H1 (cell line): ENCODE measurements at regions not wholly inside any gene's neighbourhood (a gene's known extent, or its start where the extent isn't known, plus 50 kb on each side); places are given as distances from the start of the nearest gene placed in this dataset.
A peak's percentile ranks its signal among the peaks of the same experiment; 100 is the strongest.

Experiments used
- CTCF ChIA-PET: fragments of 300-600 bp; sonication (Branson Sonifier 250); formaldehyde crosslinking; loops from one replicate; lab custom pipeline; 2021; ENCODE audit not compliant: partially characterized antibody; lab: Charles Lee
- POLR2A ChIA-PET: fragments of 300-600 bp; sonication (Branson Sonifier 250); formaldehyde crosslinking; loops from one replicate; lab custom pipeline; 2021; ENCODE audit warnings: inconsistent platforms; ENCODE audit not compliant: partially characterized antibody; lab: Charles Lee
- DNase-seq, 2 experiments: peaks; one replicate each; pipeline versions ENCODE4 v3.0.0 to v3.0.0-alpha.2; 2010 to 2022; ENCODE audit warnings: low spot score in 2 of 2, low read depth in 1 of 2, mixed read lengths in 1 of 2
- FAIRE-seq: peaks from 2 replicates; lab custom pipeline; 2011; peaks lifted over from hg19 to GRCh38; lab: Jason Lieb, UNC
- H2AFZ ChIP-seq: 2 replicates; pipeline ENCODE4 v1.8.1; 2012; ENCODE audit warnings: low read length, inconsistent platforms
- H2AK5ac ChIP-seq: 2 replicates; pipeline ENCODE4 v1.6.1; 2013; ENCODE audit warnings: low read depth, low read length
- H2BK120ac ChIP-seq: replicated peaks from 2 replicates; pipeline ENCODE3; 2013; ENCODE audit warnings: low read depth, low read length, inconsistent platforms
- H2BK12ac ChIP-seq: 2 replicates; pipeline ENCODE4 v1.6.1; 2013; ENCODE audit warnings: low read depth, low read length
- H2BK15ac ChIP-seq: 2 replicates; pipeline ENCODE4 v1.6.1; 2013; ENCODE audit warnings: low read length
- H2BK20ac ChIP-seq: 2 replicates; pipeline ENCODE4 v1.6.1; 2013; ENCODE audit warnings: low read length
- H2BK5ac ChIP-seq: 2 replicates; pipeline ENCODE4 v1.6.1; 2013; ENCODE audit warnings: low read depth, low read length
- H3K14ac ChIP-seq: 2 replicates; pipeline ENCODE4 v1.6.1; 2013; ENCODE audit warnings: inconsistent platforms; ENCODE audit not compliant: insufficient read length
- H3K18ac ChIP-seq: 2 replicates; pipeline ENCODE4 v1.6.1; 2013; ENCODE audit warnings: low read length; ENCODE audit errors: extremely low read depth
- H3K23ac ChIP-seq: 2 replicates; pipeline ENCODE4 v1.6.1; 2013; ENCODE audit warnings: inconsistent platforms; ENCODE audit not compliant: insufficient read length
- H3K23me2 ChIP-seq: 2 replicates; pipeline ENCODE4 v1.6.1; 2013; ENCODE audit warnings: low read depth, low read length
- H3K27ac ChIP-seq: 2 replicates; pipeline ENCODE4 v1.6.1; 2011; ENCODE audit warnings: low read depth, low read length, inconsistent platforms
- H3K27me3 ChIP-seq, 4 experiments: replicated peaks in 1 of 4; 1 replicate in 1 of 4; 2 replicates in 3 of 4; pipeline versions ENCODE4 v1.6.1 to v1.8.1; 2011 to 2013; ENCODE audit warnings: low read length in 3 of 4, mild to moderate bottlenecking in 3 of 4, inconsistent platforms in 2 of 4, mixed read lengths in 2 of 4, moderate library complexity in 1 of 4; ENCODE audit not compliant: control insufficient read depth in 3 of 4, insufficient read depth in 3 of 4; ENCODE audit errors: extremely low read depth in 1 of 4
- H3K36me3 ChIP-seq, 4 experiments: 2 replicates each; pipeline versions ENCODE4 v1.6.1 to v1.8.1; 2011 to 2013; ENCODE audit warnings: mild to moderate bottlenecking in 4 of 4, low read length in 3 of 4, moderate library complexity in 2 of 4, control low read depth in 1 of 4, inconsistent platforms in 1 of 4; ENCODE audit not compliant: insufficient read depth in 4 of 4, control insufficient read depth in 2 of 4
- H3K4ac ChIP-seq: replicated peaks from 2 replicates; pipeline ENCODE3; 2013; ENCODE audit warnings: low read length, low read depth, mixed read lengths, inconsistent platforms; ENCODE audit not compliant: insufficient read length
- H3K4me1 ChIP-seq, 4 experiments: replicated peaks in 1 of 4; 1 replicate in 1 of 4; 2 replicates in 3 of 4; pipeline versions ENCODE4 v1.6.1 to v1.8.1; 2011 to 2013; ENCODE audit warnings: low read length in 3 of 4, inconsistent platforms in 2 of 4, mixed read lengths in 1 of 4; ENCODE audit not compliant: insufficient read depth in 4 of 4, control insufficient read depth in 3 of 4
- H3K4me2 ChIP-seq, 2 experiments: 2 replicates each; pipeline versions ENCODE4 v1.6.1 to v1.8.1; 2011 to 2013; ENCODE audit warnings: low read depth in 2 of 2, low read length in 2 of 2, control low read depth in 1 of 2, inconsistent platforms in 1 of 2, mild to moderate bottlenecking in 1 of 2; ENCODE audit not compliant: insufficient read depth in 1 of 2
- H3K4me3 ChIP-seq, 4 experiments: fragments of 200-600, 300-600 bp in 1 of 4; sonication (generic), shearing (Covaris generic), sonication (Bioruptor Twin) in 1 of 4; 2 replicates each; pipeline versions ENCODE4 v1.5.1 to v1.8.1; 2011 to 2016; ENCODE audit warnings: low read length in 4 of 4, low read depth in 3 of 4, control low read depth in 2 of 4, inconsistent platforms in 2 of 4, mild to moderate bottlenecking in 2 of 4, mixed read lengths in 1 of 4, moderate library complexity in 1 of 4; ENCODE audit not compliant: insufficient read depth in 2 of 4; ENCODE audit errors: extremely low read depth in 1 of 4
- H3K56ac ChIP-seq: replicated peaks from 2 replicates; pipeline ENCODE3; 2013; ENCODE audit warnings: low read depth, mild to moderate bottlenecking, mixed read lengths, low read length, inconsistent platforms; ENCODE audit not compliant: insufficient read length
- H3K79me1 ChIP-seq: 2 replicates; pipeline ENCODE4 v1.6.1; 2013; ENCODE audit warnings: low read depth, low read length, control low read depth
- H3K79me2 ChIP-seq, 2 experiments: 2 replicates each; pipeline versions ENCODE4 v1.6.1 to v1.8.1; 2012 to 2013; ENCODE audit warnings: low read length in 2 of 2, mild to moderate bottlenecking in 2 of 2, inconsistent platforms in 1 of 2; ENCODE audit not compliant: insufficient read depth in 2 of 2, control insufficient read depth in 1 of 2
- H3K9ac ChIP-seq, 4 experiments: replicated peaks in 1 of 4; 1 replicate in 1 of 4; 2 replicates in 3 of 4; pipeline versions ENCODE4 v1.6.1 to v1.8.1; 2011 to 2013; ENCODE audit warnings: low read depth in 3 of 4, low read length in 3 of 4, control low read depth in 2 of 4, mild to moderate bottlenecking in 2 of 4, moderate library complexity in 2 of 4, inconsistent platforms in 1 of 4; ENCODE audit errors: extremely low read depth in 1 of 4
- H3K9me3 ChIP-seq, 2 experiments: 2 replicates each; pipeline versions ENCODE4 v1.6.1 to v1.8.1; 2012 to 2013; ENCODE audit warnings: mild to moderate bottlenecking in 2 of 2, moderate library complexity in 2 of 2, control low read depth in 1 of 2, inconsistent platforms in 1 of 2, low read depth in 1 of 2, low read length in 1 of 2, mixed read lengths in 1 of 2; ENCODE audit not compliant: insufficient read depth in 2 of 2
- H4K20me1 ChIP-seq, 2 experiments: replicated peaks in 1 of 2; 2 replicates each; pipeline versions ENCODE3 to v1.8.1; 2011 to 2013; ENCODE audit warnings: inconsistent platforms in 2 of 2, low read length in 2 of 2, mild to moderate bottlenecking in 1 of 2; ENCODE audit not compliant: insufficient read depth in 2 of 2, control insufficient read depth in 1 of 2
- H4K5ac ChIP-seq: 2 replicates; pipeline ENCODE4 v1.6.1; 2013; ENCODE audit warnings: low read length, low read depth, mixed read lengths, inconsistent platforms; ENCODE audit not compliant: insufficient read length
- H4K8ac ChIP-seq: 2 replicates; pipeline ENCODE4 v1.8.0; 2013; ENCODE audit warnings: mild to moderate bottlenecking, moderate library complexity, low read length, inconsistent platforms; ENCODE audit not compliant: insufficient read depth; ENCODE audit errors: extremely low read depth
- H4K91ac ChIP-seq: replicated peaks from 2 replicates; pipeline ENCODE3; 2013; ENCODE audit warnings: low read length, mixed read lengths, inconsistent platforms; ENCODE audit not compliant: insufficient read length
- CHD2 ChIP-seq: IDR thresholded peaks from 2 replicates; pipeline ENCODE4 v1.6.1; 2012; ENCODE audit warnings: low read length, improper control_type of control experiment
- E2F6 ChIP-seq: IDR thresholded peaks from 2 replicates; pipeline ENCODE4 v1.6.1; 2012; ENCODE audit warnings: inconsistent platforms
- GTF2F1 ChIP-seq: IDR thresholded peaks from 2 replicates; pipeline ENCODE4 v1.6.1; 2012; ENCODE audit warnings: low read depth, low read length, improper control_type of control experiment, borderline replicate concordance
- KDM5A ChIP-seq: fragments of 200-600 bp; IDR thresholded peaks from 2 replicates; pipeline ENCODE4 v1.7.1; 2012; ENCODE audit warnings: mild to moderate bottlenecking, low read length, inconsistent platforms, mixed read lengths
- RNF2 ChIP-seq: fragments of 200-900, 300-1000 bp; sonication (generic); IDR thresholded peaks from 2 replicates; pipeline ENCODE4 v1.7.1; 2016; ENCODE audit warnings: borderline replicate concordance, low read depth, mild to moderate bottlenecking, antibody characterized with exemption, low read length; ENCODE audit not compliant: poor library complexity, severe bottlenecking; ENCODE audit errors: missing control alignments
- SIX5 ChIP-seq: IDR thresholded peaks from 2 replicates; pipeline ENCODE4 v1.6.1; 2011; ENCODE audit warnings: mild to moderate bottlenecking, low read depth, low read length
- TAF7 ChIP-seq: optimal IDR thresholded peaks from 2 replicates; pipeline ENCODE3; 2011; ENCODE audit warnings: low read depth, mild to moderate bottlenecking, inconsistent platforms, low read length, moderate library complexity, borderline replicate concordance
- WGBS, 2 experiments: shearing (Covaris generic) in 1 of 2; methylation state at CpG; one replicate each; pipeline versions ENCODE4 v1.1.6 to v1.1.7; 2013 to 2015; ENCODE audit warnings: low lambda C conversion rate in 2 of 2, mixed read lengths in 2 of 2, inconsistent platforms in 1 of 2, low coverage in 1 of 2, missing lambda C conversion rate in 1 of 2; ENCODE audit not compliant: insufficient replicate concordance in 2 of 2, insufficient coverage in 1 of 2, insufficient read length in 1 of 2; ENCODE audit errors: extremely low coverage in 1 of 2, missing lambda C conversion rate in 1 of 2; 5-methylcytosine and 5-hydroxymethylcytosine counted together

GRCh38 chr11:8749202-8749601 lies 66.6 kb downstream of the RPL27A start:
- Histone ChIP-seq H3K27ac (no peak overlapping the region), H2BK15ac (no peak overlapping the region), H2BK20ac (no peak overlapping the region), H3K27me3 (peaks cover 0 to 2% (median 0%) of the 10 kb centered on the region in 4 experiments; a peak in 1 of 7 replicates), H4K20me1 (no peaks in the 10 kb centered on the region), H3K4me2 (no peak overlapping the region), H2AFZ (no peak overlapping the region), H2AK5ac (no peak overlapping the region; the same call in 1 of the 2 replicates), H3K4me3 (no peak overlapping the region), H3K9ac (no peak overlapping the region), H4K5ac (no peak overlapping the region), H3K18ac (no peak overlapping the region), H2BK5ac (no peak overlapping the region), H3K79me1 (no peaks in the 10 kb centered on the region), H3K23me2 (no peaks in the 10 kb centered on the region), H3K4ac (no peak overlapping the region), H3K4me1 (peaks cover 0 to 7% (median 1%) of the 10 kb centered on the region in 4 experiments; a peak in 2 of 7 replicates), H2BK12ac (0 out of 2 replicates have a peak overlapping the region, but pooled peaks have one; percentile 28), H2BK120ac (no peak overlapping the region), H4K8ac (no peak overlapping the region), H3K14ac (no peak overlapping the region), H3K36me3 (no peaks in the 10 kb centered on the region), H3K79me2 (no peaks in the 10 kb centered on the region), H4K91ac (no peak overlapping the region), H3K23ac (no peak overlapping the region), H3K9me3 (no peaks in the 10 kb centered on the region), H3K56ac (no peak overlapping the region)
- POLR2A ChIA-PET = interaction anchor here (1.4 kb wide), 1 partner anchor 55 kb away, joined by 3 read pairs; no protein-coding TSS in a partner anchor
- DNase-seq (no peak), FAIRE-seq (no peak)
- CTCF ChIA-PET = interaction anchor here (1.0 to 3.4 kb wide), 3 partner anchors 11 to 145 kb away, joined by 3 to 22 read pairs (median 3); a partner anchor contains a TSS
- 82% methylated on average over 2 of the region's 2 CpGs; no CpG with 5 or more reads in 1 of the 2 experiments for WGBS, 2 experiments
- TF ChIP-seq SIX5 (no peak), GTF2F1 (no peak), TAF7 (no peak), E2F6 (no peak), RNF2 (no peak), KDM5A (no peak), CHD2 (no peak)
